WTC11 (cell line): ENCODE measurements at regions not wholly inside any gene's neighbourhood (a gene's known extent, or its start where the extent isn't known, plus 50 kb on each side); places are given as distances from the start of the nearest gene placed in this dataset.

ENCODE experiments used
- ATAC-seq: fragments of 200-7000 bp; cut with Tn5 transposase; 2 replicates; pipeline ENCODE4 v1.10.0; 2021; ENCODE audit warnings: mild to moderate bottlenecking, moderate library complexity
- CTCF ChIA-PET: fragments of 300-600 bp; sonication (Branson Sonifier 250); formaldehyde crosslinking; loops from one replicate; lab custom pipeline; 2021; ENCODE audit warnings: antibody characterized with exemption; lab: Charles Lee
- POLR2A ChIA-PET: fragments of 350-600 bp; sonication (Branson Sonifier 250); formaldehyde crosslinking; loops from one replicate; lab custom pipeline; 2021; ENCODE audit warnings: antibody characterized with exemption; lab: Charles Lee
- DNase-seq: peaks from one replicate; pipeline ENCODE4 v3.0.0; 2021; ENCODE audit warnings: low spot score
- H3K27ac Mint-ChIP-seq: 2 replicates; pipeline ENCODE4 v1.8.0; 2021; ENCODE audit warnings: mixed read lengths
- H3K27me3 Mint-ChIP-seq: 2 replicates; pipeline ENCODE4 v1.8.0; 2021; ENCODE audit warnings: low read depth, mild to moderate bottlenecking, moderate library complexity, mixed read lengths
- H3K36me3 Mint-ChIP-seq: 2 replicates; pipeline ENCODE4 v1.8.0; 2021; ENCODE audit warnings: mixed read lengths
- H3K4me1 Mint-ChIP-seq: 2 replicates; pipeline ENCODE4 v1.8.0; 2022; ENCODE audit warnings: mixed read lengths
- H3K4me3 Mint-ChIP-seq: 2 replicates; pipeline ENCODE4 v1.8.0; 2021; ENCODE audit warnings: mild to moderate bottlenecking, moderate library complexity, mixed read lengths
- H3K9me3 Mint-ChIP-seq: 2 replicates; pipeline ENCODE4 v1.8.0; 2021; ENCODE audit warnings: mixed read lengths
- CBFB ChIP-seq: sonication (generic); formaldehyde crosslinking; IDR thresholded peaks from 2 replicates; pipeline ENCODE4 v1.8.1; 2022; ENCODE audit warnings: mild to moderate bottlenecking, low read depth, missing genetic modification reagents
- CREB1 ChIP-seq: sonication (generic); formaldehyde crosslinking; IDR thresholded peaks from 2 replicates; pipeline ENCODE4 v1.8.0; 2023; ENCODE audit warnings: mild to moderate bottlenecking, missing genetic modification reagents
- ETV6 ChIP-seq: sonication (generic); formaldehyde crosslinking; IDR thresholded peaks from 2 replicates; pipeline ENCODE4 v1.8.1; 2022; ENCODE audit warnings: mild to moderate bottlenecking, missing genetic modification reagents
- FOXJ3 ChIP-seq: sonication (generic); formaldehyde crosslinking; IDR thresholded peaks from 2 replicates; pipeline ENCODE4 v1.9.0; 2021; ENCODE audit warnings: missing genetic modification reagents, mild to moderate bottlenecking, borderline replicate concordance
- NR2C2 ChIP-seq: sonication (generic); formaldehyde crosslinking; IDR thresholded peaks from 2 replicates; pipeline ENCODE4 v1.8.0; 2022; ENCODE audit warnings: mild to moderate bottlenecking, missing genetic modification reagents
- ZNF138 ChIP-seq: sonication (generic); formaldehyde crosslinking; conservative IDR thresholded peaks from 2 replicates; pipeline ENCODE4 v1.8.1; 2022; ENCODE audit warnings: mild to moderate bottlenecking, moderate library complexity, missing genetic modification reagents
- ZNF219 ChIP-seq: sonication (generic); formaldehyde crosslinking; IDR thresholded peaks from 2 replicates; pipeline ENCODE4 v1.8.0; 2023; ENCODE audit warnings: missing genetic modification reagents, mild to moderate bottlenecking, borderline replicate concordance
- ZNF263 ChIP-seq: sonication (generic); formaldehyde crosslinking; IDR thresholded peaks from 2 replicates; pipeline ENCODE4 v1.8.1; 2022; ENCODE audit warnings: low read depth, mild to moderate bottlenecking, moderate library complexity, missing genetic modification reagents
- ZNF416 ChIP-seq: fragments of 250-450 bp; sonication (Bioruptor Pico); IDR thresholded peaks from 2 replicates; pipeline ENCODE4 v1.9.0; 2021; ENCODE audit warnings: mild to moderate bottlenecking, inconsistent platforms
- ZNF423 ChIP-seq: fragments of 250-450 bp; sonication (Bioruptor Pico); IDR thresholded peaks from 2 replicates; pipeline ENCODE4 v2.1.2; 2022; ENCODE audit warnings: mild to moderate bottlenecking, moderate library complexity
- TF ChIP-seq, protein P1 (sequence below): sonication (generic); formaldehyde crosslinking; IDR thresholded peaks from 2 replicates; pipeline ENCODE4 v1.8.0; 2022; ENCODE audit warnings: missing genetic modification reagents
- TF ChIP-seq, protein P2 (sequence below): sonication (generic); formaldehyde crosslinking; IDR thresholded peaks from 2 replicates; pipeline ENCODE4 v1.8.0; 2023; ENCODE audit warnings: missing genetic modification reagents, mild to moderate bottlenecking, borderline replicate concordance
- TF ChIP-seq, protein P3 (sequence below): fragments of 250-450 bp; sonication (Bioruptor Pico); IDR thresholded peaks from 2 replicates; pipeline ENCODE4 v1.9.0; 2021; ENCODE audit warnings: mild to moderate bottlenecking
- TF ChIP-seq, protein P4 (sequence below): sonication (generic); formaldehyde crosslinking; IDR thresholded peaks from 2 replicates; pipeline ENCODE4 v1.8.1; 2023; ENCODE audit warnings: mild to moderate bottlenecking, moderate library complexity, missing genetic modification reagents
- TF ChIP-seq, protein P5 (sequence below): sonication (generic); formaldehyde crosslinking; IDR thresholded peaks from 2 replicates; pipeline ENCODE4 v1.8.0; 2023; ENCODE audit warnings: missing genetic modification reagents
- TF ChIP-seq, protein P6 (sequence below): sonication (generic); formaldehyde crosslinking; IDR thresholded peaks from 2 replicates; pipeline ENCODE4 v1.8.1; 2023; ENCODE audit warnings: mild to moderate bottlenecking, missing genetic modification reagents

DNA sequence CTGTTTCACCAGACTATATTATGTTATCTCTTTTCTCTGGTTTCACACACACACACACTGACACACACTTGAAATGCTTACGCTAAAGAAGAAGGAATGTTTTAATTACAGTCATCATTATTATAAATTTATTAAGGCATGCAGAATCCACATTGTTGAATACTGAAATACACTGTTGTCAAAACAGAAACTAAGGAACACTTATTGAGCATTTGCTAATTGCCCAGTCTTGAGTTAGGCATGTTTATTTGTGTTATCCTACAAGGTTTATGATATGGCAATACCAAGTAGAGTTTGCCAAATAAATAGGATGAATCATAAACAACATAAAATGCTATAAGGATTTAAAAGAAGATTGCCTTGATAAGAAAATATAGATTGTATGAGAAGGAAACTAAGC, 917.0 kb upstream of the PIK3C3 start (continued):
- TF ChIP-seq, protein P1, sequence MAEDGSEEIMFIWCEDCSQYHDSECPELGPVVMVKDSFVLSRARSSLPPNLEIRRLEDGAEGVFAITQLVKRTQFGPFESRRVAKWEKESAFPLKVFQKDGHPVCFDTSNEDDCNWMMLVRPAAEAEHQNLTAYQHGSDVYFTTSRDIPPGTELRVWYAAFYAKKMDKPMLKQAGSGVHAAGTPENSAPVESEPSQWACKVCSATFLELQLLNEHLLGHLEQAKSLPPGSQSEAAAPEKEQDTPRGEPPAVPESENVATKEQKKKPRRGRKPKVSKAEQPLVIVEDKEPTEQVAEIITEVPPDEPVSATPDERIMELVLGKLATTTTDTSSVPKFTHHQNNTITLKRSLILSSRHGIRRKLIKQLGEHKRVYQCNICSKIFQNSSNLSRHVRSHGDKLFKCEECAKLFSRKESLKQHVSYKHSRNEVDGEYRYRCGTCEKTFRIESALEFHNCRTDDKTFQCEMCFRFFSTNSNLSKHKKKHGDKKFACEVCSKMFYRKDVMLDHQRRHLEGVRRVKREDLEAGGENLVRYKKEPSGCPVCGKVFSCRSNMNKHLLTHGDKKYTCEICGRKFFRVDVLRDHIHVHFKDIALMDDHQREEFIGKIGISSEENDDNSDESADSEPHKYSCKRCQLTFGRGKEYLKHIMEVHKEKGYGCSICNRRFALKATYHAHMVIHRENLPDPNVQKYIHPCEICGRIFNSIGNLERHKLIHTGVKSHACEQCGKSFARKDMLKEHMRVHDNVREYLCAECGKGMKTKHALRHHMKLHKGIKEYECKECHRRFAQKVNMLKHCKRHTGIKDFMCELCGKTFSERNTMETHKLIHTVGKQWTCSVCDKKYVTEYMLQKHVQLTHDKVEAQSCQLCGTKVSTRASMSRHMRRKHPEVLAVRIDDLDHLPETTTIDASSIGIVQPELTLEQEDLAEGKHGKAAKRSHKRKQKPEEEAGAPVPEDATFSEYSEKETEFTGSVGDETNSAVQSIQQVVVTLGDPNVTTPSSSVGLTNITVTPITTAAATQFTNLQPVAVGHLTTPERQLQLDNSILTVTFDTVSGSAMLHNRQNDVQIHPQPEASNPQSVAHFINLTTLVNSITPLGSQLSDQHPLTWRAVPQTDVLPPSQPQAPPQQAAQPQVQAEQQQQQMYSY: no peak
- TF ChIP-seq, protein P2, sequence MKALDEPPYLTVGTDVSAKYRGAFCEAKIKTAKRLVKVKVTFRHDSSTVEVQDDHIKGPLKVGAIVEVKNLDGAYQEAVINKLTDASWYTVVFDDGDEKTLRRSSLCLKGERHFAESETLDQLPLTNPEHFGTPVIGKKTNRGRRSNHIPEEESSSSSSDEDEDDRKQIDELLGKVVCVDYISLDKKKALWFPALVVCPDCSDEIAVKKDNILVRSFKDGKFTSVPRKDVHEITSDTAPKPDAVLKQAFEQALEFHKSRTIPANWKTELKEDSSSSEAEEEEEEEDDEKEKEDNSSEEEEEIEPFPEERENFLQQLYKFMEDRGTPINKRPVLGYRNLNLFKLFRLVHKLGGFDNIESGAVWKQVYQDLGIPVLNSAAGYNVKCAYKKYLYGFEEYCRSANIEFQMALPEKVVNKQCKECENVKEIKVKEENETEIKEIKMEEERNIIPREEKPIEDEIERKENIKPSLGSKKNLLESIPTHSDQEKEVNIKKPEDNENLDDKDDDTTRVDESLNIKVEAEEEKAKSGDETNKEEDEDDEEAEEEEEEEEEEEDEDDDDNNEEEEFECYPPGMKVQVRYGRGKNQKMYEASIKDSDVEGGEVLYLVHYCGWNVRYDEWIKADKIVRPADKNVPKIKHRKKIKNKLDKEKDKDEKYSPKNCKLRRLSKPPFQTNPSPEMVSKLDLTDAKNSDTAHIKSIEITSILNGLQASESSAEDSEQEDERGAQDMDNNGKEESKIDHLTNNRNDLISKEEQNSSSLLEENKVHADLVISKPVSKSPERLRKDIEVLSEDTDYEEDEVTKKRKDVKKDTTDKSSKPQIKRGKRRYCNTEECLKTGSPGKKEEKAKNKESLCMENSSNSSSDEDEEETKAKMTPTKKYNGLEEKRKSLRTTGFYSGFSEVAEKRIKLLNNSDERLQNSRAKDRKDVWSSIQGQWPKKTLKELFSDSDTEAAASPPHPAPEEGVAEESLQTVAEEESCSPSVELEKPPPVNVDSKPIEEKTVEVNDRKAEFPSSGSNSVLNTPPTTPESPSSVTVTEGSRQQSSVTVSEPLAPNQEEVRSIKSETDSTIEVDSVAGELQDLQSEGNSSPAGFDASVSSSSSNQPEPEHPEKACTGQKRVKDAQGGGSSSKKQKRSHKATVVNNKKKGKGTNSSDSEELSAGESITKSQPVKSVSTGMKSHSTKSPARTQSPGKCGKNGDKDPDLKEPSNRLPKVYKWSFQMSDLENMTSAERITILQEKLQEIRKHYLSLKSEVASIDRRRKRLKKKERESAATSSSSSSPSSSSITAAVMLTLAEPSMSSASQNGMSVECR (CRISPR knock-in tag): no peak
- TF ChIP-seq CREB1 (CRISPR knock-in tag): no peak
- TF ChIP-seq ZNF423 (CRISPR knock-in tag): no peak
- TF ChIP-seq, protein P3, sequence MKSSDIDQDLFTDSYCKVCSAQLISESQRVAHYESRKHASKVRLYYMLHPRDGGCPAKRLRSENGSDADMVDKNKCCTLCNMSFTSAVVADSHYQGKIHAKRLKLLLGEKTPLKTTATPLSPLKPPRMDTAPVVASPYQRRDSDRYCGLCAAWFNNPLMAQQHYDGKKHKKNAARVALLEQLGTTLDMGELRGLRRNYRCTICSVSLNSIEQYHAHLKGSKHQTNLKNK (CRISPR knock-in tag): no peak
- TF ChIP-seq, protein P4, sequence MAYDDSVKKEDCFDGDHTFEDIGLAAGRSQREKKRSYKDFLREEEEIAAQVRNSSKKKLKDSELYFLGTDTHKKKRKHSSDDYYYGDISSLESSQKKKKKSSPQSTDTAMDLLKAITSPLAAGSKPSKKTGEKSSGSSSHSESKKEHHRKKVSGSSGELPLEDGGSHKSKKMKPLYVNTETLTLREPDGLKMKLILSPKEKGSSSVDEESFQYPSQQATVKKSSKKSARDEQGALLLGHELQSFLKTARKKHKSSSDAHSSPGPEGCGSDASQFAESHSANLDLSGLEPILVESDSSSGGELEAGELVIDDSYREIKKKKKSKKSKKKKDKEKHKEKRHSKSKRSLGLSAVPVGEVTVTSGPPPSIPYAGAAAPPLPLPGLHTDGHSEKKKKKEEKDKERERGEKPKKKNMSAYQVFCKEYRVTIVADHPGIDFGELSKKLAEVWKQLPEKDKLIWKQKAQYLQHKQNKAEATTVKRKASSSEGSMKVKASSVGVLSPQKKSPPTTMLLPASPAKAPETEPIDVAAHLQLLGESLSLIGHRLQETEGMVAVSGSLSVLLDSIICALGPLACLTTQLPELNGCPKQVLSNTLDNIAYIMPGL (CRISPR knock-in tag): no peak
- TF ChIP-seq, all 79 proteins: peak for 0

DNA sequence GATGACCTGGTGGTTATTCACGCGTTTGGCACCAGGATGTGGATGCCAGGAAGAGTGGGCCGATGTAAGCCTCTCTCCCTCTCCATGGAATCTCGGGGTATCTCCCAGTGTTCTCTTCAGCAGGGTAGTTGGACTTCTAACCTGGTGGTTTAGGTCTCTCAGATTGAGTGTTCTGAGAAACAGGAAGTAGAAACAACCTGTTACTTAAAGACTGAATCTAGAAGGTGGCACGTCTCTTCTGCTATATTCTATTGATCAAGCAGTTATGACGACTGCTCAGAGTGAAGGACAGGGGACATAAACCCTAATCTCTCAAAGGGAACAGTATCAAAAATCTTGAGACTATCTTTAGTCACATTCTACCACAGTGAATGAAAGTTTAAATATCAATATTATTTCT, 918.7 kb upstream of the PIK3C3 start:
- H3K4me1 Mint-ChIP-seq: no peaks in the 10 kb centered on the region
- H3K4me3 Mint-ChIP-seq: no peak overlapping the region
- H3K9me3 Mint-ChIP-seq: no peaks in the 10 kb centered on the region
- DNase-seq (no peak), ATAC-seq (no peak)
- no peaks in the 10 kb centered on the region for H3K27me3 Mint-ChIP-seq
- TF ChIP-seq, protein P5, sequence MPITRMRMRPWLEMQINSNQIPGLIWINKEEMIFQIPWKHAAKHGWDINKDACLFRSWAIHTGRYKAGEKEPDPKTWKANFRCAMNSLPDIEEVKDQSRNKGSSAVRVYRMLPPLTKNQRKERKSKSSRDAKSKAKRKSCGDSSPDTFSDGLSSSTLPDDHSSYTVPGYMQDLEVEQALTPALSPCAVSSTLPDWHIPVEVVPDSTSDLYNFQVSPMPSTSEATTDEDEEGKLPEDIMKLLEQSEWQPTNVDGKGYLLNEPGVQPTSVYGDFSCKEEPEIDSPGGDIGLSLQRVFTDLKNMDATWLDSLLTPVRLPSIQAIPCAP (CRISPR knock-in tag): no peak
- TF ChIP-seq CBFB (CRISPR knock-in tag) (no peak), FOXJ3 (CRISPR knock-in tag) (no peak), NR2C2 (CRISPR knock-in tag) (no peak), ZNF138 (CRISPR knock-in tag) (no peak), ZNF263 (CRISPR knock-in tag) (no peak), ETV6 (CRISPR knock-in tag) (no peak), ZNF416 (CRISPR knock-in tag) (no peak), ZNF219 (CRISPR knock-in tag) (no peak)
- TF ChIP-seq, protein P6, sequence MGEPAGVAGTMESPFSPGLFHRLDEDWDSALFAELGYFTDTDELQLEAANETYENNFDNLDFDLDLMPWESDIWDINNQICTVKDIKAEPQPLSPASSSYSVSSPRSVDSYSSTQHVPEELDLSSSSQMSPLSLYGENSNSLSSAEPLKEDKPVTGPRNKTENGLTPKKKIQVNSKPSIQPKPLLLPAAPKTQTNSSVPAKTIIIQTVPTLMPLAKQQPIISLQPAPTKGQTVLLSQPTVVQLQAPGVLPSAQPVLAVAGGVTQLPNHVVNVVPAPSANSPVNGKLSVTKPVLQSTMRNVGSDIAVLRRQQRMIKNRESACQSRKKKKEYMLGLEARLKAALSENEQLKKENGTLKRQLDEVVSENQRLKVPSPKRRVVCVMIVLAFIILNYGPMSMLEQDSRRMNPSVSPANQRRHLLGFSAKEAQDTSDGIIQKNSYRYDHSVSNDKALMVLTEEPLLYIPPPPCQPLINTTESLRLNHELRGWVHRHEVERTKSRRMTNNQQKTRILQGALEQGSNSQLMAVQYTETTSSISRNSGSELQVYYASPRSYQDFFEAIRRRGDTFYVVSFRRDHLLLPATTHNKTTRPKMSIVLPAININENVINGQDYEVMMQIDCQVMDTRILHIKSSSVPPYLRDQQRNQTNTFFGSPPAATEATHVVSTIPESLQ (CRISPR knock-in tag): no peak
- ChIA-PET CTCF (no interaction called here), POLR2A (no interaction called here)
- H3K27ac Mint-ChIP-seq: no peak overlapping the region
- H3K36me3 Mint-ChIP-seq: no peaks in the 10 kb centered on the region
